OCI-LY7 (cell line): ENCODE measurements at regions not wholly inside any gene's neighbourhood (a gene's known extent, or its start where the extent isn't known, plus 50 kb on each side); places are given as distances from the start of the nearest gene placed in this dataset.

Experiments
- EZH2phosphoT487 ChIP-seq: fragments of 200-600 bp; sonication (generic); IDR thresholded peaks from 2 replicates; pipeline ENCODE4 v1.6.1; 2018; ENCODE audit warnings: low read depth, borderline replicate concordance, mild to moderate bottlenecking, mixed run types, antibody characterized with exemption, low read length, moderate library complexity, mixed read lengths
- TF ChIP-seq, protein P1 (sequence below): fragments of 200-600 bp; sonication (generic); conservative IDR thresholded peaks from 2 replicates; pipeline ENCODE4 v1.5.1; 2014; ENCODE audit warnings: mild to moderate bottlenecking, antibody characterized with exemption, low read length, moderate library complexity, mixed read lengths

DNA sequence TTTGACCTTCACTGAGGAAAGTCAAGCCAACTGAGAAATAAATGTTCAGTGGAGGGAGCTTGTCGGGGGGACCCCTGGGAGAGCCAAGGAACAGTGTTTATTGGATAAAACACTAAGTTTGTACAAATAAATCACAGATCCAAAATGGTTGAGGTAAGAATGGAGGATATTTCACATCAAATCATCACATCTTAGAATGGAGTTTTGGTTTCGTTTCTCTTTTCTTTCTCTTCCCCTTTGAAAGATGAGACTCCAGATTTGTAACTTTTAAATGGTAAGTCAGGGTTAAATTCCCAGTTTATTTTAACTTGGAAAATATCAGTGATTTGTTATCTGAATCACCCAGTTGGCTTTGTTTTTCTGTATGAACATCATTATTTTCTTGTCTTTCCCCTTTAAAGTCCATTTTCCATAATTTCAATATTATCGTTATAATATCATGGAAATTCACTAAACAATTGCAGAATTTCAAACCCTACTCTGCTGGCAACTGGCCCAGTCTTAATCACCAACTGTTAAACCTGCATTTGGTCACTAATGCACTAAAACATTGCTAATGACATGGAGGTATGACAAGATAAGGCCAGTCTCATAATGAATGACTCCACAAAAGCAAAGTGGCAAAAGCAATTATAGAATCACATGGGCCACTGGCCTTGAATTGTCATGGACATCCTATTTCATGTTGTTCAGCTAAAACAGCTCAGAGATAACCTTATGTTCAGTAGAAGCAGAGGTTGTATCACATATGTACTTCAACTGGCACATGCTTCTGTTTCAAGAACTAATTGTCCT lies 295.1 kb downstream of the SHOX2 start:
- TF ChIP-seq, protein P1, sequence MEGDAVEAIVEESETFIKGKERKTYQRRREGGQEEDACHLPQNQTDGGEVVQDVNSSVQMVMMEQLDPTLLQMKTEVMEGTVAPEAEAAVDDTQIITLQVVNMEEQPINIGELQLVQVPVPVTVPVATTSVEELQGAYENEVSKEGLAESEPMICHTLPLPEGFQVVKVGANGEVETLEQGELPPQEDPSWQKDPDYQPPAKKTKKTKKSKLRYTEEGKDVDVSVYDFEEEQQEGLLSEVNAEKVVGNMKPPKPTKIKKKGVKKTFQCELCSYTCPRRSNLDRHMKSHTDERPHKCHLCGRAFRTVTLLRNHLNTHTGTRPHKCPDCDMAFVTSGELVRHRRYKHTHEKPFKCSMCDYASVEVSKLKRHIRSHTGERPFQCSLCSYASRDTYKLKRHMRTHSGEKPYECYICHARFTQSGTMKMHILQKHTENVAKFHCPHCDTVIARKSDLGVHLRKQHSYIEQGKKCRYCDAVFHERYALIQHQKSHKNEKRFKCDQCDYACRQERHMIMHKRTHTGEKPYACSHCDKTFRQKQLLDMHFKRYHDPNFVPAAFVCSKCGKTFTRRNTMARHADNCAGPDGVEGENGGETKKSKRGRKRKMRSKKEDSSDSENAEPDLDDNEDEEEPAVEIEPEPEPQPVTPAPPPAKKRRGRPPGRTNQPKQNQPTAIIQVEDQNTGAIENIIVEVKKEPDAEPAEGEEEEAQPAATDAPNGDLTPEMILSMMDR = no peak
- no peak for TF ChIP-seq EZH2phosphoT487
